SK-N-SH (cell line): ENCODE measurements at regions not wholly inside any gene's neighbourhood (a gene's known extent, or its start where the extent isn't known, plus 50 kb on each side); places are given as distances from the start of the nearest gene placed in this dataset.

Experiments used
- CHD2 ChIP-seq: fragments of 150-350 bp; IDR thresholded peaks from 2 replicates; pipeline ENCODE4 v1.6.1; 2018; ENCODE audit warnings: low read length; ENCODE audit not compliant: partially characterized antibody
- POLR2AphosphoS5 ChIP-seq: IDR thresholded peaks from 2 replicates; pipeline ENCODE4 v1.6.1; 2012; ENCODE audit warnings: low read depth, low read length
- RCOR1 ChIP-seq: fragments of 150-350 bp; IDR thresholded peaks from 2 replicates; pipeline ENCODE4 v1.6.1; 2017; ENCODE audit warnings: antibody characterized with exemption, low read length
- SIN3A ChIP-seq: IDR thresholded peaks from 2 replicates; pipeline ENCODE4 v1.6.1; 2012; ENCODE audit warnings: low read depth, mild to moderate bottlenecking, low read length, moderate library complexity, borderline replicate concordance
- ZBTB33 ChIP-seq: IDR thresholded peaks from 2 replicates; pipeline ENCODE4 v1.4.0; 2012; ENCODE audit warnings: low read depth, borderline replicate concordance
- TF ChIP-seq, protein P1 (sequence below): fragments of 200-600 bp; sonication (generic); IDR thresholded peaks from 2 replicates; pipeline ENCODE4 v1.6.1; 2017; ENCODE audit warnings: antibody characterized with exemption, mild to moderate bottlenecking, moderate library complexity
- TF ChIP-seq, protein P2 (sequence below): fragments of 150-350 bp; IDR thresholded peaks from 2 replicates; pipeline ENCODE4 v1.6.1; 2016; ENCODE audit warnings: mild to moderate bottlenecking, low read depth, low read length
- TF ChIP-seq, protein P3 (sequence below): IDR thresholded peaks from 2 replicates; pipeline ENCODE4 v1.6.1; 2012; ENCODE audit warnings: mild to moderate bottlenecking, low read depth, low read length, moderate library complexity

DNA sequence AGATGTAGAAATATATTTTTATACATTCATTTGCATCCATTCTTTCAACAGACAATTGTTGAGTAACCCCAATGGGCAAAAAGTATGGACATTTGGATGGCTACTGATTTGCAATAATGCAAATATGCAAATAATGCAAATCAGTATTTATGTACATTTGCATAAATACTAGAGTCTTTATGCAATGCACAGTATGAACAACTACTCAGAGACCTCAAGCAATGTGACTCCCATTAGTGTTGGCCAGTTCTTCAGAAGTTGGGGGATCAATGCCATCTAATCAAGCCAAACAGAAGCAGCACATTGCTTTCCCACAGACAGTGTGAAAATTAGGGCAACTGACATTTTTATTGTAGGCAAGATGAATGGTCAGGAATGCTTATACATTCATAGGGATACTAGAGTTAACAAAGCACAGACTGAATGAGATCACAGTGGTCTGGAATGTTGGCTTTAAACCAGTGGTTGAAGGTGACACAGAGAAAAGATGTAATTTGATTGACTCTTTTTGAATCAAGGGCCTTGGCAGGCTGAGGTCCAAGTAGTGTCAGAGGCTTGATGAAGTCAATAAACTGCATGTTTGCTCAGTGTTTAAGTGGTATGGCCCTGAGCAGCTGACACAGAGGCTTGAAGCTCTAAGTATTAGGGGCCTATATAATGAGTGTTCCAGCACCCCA lies 256.6 kb downstream of the CTH start:
- TF ChIP-seq, protein P1, sequence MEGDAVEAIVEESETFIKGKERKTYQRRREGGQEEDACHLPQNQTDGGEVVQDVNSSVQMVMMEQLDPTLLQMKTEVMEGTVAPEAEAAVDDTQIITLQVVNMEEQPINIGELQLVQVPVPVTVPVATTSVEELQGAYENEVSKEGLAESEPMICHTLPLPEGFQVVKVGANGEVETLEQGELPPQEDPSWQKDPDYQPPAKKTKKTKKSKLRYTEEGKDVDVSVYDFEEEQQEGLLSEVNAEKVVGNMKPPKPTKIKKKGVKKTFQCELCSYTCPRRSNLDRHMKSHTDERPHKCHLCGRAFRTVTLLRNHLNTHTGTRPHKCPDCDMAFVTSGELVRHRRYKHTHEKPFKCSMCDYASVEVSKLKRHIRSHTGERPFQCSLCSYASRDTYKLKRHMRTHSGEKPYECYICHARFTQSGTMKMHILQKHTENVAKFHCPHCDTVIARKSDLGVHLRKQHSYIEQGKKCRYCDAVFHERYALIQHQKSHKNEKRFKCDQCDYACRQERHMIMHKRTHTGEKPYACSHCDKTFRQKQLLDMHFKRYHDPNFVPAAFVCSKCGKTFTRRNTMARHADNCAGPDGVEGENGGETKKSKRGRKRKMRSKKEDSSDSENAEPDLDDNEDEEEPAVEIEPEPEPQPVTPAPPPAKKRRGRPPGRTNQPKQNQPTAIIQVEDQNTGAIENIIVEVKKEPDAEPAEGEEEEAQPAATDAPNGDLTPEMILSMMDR: no peak
- TF ChIP-seq CHD2: no peak
- no peak for TF ChIP-seq SIN3A
- no peak for TF ChIP-seq POLR2AphosphoS5
- TF ChIP-seq, protein P2, sequence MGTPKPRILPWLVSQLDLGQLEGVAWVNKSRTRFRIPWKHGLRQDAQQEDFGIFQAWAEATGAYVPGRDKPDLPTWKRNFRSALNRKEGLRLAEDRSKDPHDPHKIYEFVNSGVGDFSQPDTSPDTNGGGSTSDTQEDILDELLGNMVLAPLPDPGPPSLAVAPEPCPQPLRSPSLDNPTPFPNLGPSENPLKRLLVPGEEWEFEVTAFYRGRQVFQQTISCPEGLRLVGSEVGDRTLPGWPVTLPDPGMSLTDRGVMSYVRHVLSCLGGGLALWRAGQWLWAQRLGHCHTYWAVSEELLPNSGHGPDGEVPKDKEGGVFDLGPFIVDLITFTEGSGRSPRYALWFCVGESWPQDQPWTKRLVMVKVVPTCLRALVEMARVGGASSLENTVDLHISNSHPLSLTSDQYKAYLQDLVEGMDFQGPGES: no peak
- TF ChIP-seq, protein P3, sequence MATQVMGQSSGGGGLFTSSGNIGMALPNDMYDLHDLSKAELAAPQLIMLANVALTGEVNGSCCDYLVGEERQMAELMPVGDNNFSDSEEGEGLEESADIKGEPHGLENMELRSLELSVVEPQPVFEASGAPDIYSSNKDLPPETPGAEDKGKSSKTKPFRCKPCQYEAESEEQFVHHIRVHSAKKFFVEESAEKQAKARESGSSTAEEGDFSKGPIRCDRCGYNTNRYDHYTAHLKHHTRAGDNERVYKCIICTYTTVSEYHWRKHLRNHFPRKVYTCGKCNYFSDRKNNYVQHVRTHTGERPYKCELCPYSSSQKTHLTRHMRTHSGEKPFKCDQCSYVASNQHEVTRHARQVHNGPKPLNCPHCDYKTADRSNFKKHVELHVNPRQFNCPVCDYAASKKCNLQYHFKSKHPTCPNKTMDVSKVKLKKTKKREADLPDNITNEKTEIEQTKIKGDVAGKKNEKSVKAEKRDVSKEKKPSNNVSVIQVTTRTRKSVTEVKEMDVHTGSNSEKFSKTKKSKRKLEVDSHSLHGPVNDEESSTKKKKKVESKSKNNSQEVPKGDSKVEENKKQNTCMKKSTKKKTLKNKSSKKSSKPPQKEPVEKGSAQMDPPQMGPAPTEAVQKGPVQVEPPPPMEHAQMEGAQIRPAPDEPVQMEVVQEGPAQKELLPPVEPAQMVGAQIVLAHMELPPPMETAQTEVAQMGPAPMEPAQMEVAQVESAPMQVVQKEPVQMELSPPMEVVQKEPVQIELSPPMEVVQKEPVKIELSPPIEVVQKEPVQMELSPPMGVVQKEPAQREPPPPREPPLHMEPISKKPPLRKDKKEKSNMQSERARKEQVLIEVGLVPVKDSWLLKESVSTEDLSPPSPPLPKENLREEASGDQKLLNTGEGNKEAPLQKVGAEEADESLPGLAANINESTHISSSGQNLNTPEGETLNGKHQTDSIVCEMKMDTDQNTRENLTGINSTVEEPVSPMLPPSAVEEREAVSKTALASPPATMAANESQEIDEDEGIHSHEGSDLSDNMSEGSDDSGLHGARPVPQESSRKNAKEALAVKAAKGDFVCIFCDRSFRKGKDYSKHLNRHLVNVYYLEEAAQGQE: no peak
- no peak for TF ChIP-seq ZBTB33
- no peak for TF ChIP-seq RCOR1
